ENCODE measurements at regions not wholly inside any gene's neighbourhood (a gene's known extent, or its start where the extent isn't known, plus 50 kb on each side); places are given as distances from the start of the nearest gene placed in this dataset.

DNA sequence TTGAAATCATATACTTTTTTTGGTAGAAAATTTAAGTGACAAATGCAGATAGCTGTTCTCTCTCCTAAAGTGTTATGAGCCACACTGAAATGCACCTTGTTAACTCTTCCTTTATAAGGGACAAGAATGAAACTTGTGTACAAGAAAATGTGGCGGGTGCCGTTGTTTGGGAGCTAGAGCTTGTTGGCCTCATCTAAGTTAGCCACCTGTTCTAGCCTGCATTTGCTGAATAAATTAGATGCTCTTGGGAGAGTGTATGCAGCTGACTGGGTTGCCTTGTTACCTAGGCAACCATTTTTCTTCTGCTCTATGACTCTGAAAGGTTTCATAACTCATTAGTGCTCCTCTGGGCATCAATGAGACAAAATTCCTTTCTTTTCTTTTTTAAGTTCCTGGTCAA, 174.3 kb downstream of the TAF11L14 start:
- H3K4me1 Mint-ChIP-seq (ENCODE audit: low read depth), result no peaks in the 10 kb centered on the region
- ATAC-seq (replicated peaks in 1 of 2) (no peak), DNase-seq (no peak)
- no peaks in the 10 kb centered on the region for H3K27me3 Mint-ChIP-seq (ENCODE audit: low read depth)
- peaks cover 4% of the 10 kb centered on the region in 2 donors for H3K9me3 Mint-ChIP-seq
- H3K4me3 Mint-ChIP-seq, result no peak overlapping the region
- no peak overlapping the region for H3K27ac Mint-ChIP-seq
- no peaks in the 10 kb centered on the region for H3K36me3 Mint-ChIP-seq (ENCODE audit: insufficient read depth in 2 of 2)

DNA sequence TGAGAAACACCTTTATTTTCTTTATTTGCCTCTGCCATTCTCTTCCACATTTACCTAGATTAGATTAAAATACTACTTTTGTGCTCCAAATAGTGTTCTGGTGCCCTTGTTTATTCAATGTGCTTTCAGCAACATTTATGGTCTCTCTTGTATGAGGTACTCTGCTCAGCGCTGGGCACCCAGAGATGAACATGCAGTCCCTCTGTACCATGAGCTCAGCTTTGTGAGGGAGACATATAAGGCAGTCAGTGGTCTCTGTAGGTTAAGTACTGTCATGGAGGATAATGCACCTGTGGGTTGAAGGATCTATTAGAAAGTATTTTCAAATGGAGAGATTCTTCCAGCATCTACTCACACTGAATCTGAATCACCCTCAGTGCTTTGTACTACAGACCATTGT, 176.5 kb downstream of the TAF11L14 start:
- H3K4me3 Mint-ChIP-seq, result no peak overlapping the region
- peaks cover 4% of the 10 kb centered on the region in 2 donors for H3K9me3 Mint-ChIP-seq
- no peaks in the 10 kb centered on the region for H3K27me3 Mint-ChIP-seq (ENCODE audit: low read depth)
- H3K4me1 Mint-ChIP-seq (ENCODE audit: low read depth), result no peaks in the 10 kb centered on the region
- H3K27ac Mint-ChIP-seq, result no peak overlapping the region
- ATAC-seq (replicated peaks in 1 of 2) (no peak), DNase-seq (no peak)
- no peaks in the 10 kb centered on the region for H3K36me3 Mint-ChIP-seq (ENCODE audit: insufficient read depth in 2 of 2)

DNA sequence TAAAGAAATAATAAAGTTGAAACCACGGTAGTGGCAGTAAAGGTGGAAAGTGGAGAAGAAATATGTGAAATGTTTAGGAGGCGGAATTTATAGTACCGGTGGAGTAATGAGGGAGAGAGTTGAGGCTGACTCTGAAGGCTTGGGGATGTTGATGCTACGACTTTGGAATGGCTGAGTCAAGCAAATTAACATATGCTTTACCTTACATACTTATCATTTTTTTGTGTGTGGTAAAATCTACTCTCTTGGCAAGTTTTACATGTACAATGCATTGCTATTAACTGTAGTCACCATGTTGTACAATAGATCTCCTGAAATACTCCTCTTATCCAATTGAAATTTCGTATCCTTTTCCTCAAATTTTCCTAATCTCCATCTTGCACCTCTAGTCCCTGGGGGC, 179.0 kb downstream of the TAF11L14 start:
- H3K36me3 Mint-ChIP-seq (ENCODE audit: insufficient read depth in 2 of 2), result no peaks in the 10 kb centered on the region
- ATAC-seq (replicated peaks in 1 of 2) (no peak), DNase-seq (no peak)
- H3K27me3 Mint-ChIP-seq (ENCODE audit: low read depth), result no peaks in the 10 kb centered on the region
- peaks cover 2 to 4% of the 10 kb centered on the region in 2 donors for H3K9me3 Mint-ChIP-seq
- H3K27ac Mint-ChIP-seq, result no peak overlapping the region
- no peak overlapping the region for H3K4me3 Mint-ChIP-seq
- H3K4me1 Mint-ChIP-seq (ENCODE audit: low read depth), result no peaks in the 10 kb centered on the region

DNA sequence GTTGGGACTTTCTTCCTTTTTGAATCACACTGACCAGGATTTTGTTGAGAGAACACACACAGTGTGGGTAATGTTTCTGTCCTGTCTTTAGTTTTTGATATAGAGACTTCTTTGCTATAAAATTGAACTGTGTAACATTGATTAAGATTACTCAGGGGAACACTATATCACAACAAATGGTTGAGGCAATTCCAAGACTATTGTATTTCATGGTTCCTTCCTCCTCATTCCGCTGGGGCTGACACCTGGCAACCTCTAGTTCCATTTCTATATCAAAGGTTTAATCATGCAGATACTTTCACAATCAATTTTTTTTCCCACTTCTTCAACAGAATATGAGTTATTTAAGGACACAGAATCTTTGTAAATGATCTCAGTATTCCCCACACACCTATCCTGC, 182.2 kb downstream of the TAF11L14 start:
- Mint-ChIP-seq H3K27ac (no peak overlapping the region), H3K27me3 (ENCODE audit: low read depth) (no peaks in the 10 kb centered on the region), H3K9me3 (peaks cover 5 to 11% of the 10 kb centered on the region in 2 donors), H3K36me3 (ENCODE audit: insufficient read depth in 2 of 2) (no peaks in the 10 kb centered on the region), H3K4me1 (ENCODE audit: low read depth) (no peaks in the 10 kb centered on the region), H3K4me3 (no peak overlapping the region)
- DNase-seq (no peak), ATAC-seq (replicated peaks in 1 of 2) (no peak)

DNA sequence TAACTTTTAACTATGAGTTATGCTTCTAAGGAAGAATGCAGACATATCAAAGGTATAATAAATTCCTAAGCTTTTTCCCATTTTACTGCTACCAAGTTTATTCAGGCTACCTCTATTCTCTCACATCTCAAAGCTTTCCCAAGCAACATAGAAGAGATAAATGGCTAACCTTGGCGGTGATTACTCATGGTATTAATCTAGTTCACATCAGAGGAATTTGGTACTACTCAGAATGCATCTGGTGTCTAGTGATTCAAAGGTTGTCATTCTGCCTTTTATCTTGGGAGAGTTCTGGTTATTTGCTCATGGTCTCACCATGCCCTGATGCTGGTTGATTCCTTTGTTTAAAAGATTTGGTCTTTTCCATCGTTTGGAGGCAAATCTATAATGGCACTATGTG, 182.7 kb downstream of the TAF11L14 start:
- no peaks in the 10 kb centered on the region for H3K27me3 Mint-ChIP-seq (ENCODE audit: low read depth)

DNA sequence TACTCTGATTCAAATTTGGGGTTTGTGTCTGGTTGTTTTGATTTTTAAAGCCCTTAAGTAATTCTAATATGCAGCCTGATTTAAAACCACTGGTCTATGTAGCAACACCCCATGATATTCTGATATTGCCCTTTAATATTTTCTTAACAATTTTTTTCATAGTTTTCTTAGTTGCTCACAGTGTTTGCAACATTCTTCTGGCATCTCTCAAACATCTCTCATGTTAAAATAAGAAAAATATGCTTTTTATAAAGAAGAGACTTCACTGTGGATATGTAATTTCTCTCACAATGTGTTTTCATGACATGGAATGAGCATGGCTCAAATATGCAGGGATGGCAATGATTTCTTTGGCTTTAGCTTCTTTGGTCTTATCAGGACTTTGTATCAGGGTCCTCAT, 183.7 kb downstream of the TAF11L14 start:
- H3K27ac Mint-ChIP-seq, result no peak overlapping the region

More for the DNA sequence above, 182.7 kb downstream of the TAF11L14 start:
- Mint-ChIP-seq H3K9me3 (peaks cover 5 to 11% of the 10 kb centered on the region in 2 donors), H3K27ac (no peak overlapping the region), H3K4me1 (ENCODE audit: low read depth) (no peaks in the 10 kb centered on the region), H3K4me3 (no peak overlapping the region), H3K36me3 (ENCODE audit: insufficient read depth in 2 of 2) (no peaks in the 10 kb centered on the region)
- no peak for DNase-seq
- ATAC-seq (replicated peaks in 1 of 2), result no peak

DNA sequence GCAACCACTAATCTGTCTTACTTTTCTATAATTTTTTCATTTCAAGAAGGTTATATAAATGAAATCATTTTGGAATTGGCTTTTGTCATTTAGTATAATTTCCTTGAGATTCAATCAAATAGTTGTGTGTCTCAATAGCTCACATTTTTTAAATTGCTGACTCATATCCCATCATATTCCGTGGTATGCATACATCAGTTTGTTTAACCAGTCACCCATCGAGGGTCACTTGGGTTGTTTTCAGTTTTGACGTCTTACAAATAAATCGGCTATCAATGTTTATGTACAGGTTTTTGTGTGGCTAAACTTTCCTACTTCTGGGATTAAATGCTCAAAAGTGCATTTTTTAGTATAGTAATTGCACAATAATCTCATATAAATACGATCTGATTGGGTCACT, 185.5 kb downstream of the TAF11L14 start:
- H3K4me3 Mint-ChIP-seq, result no peak overlapping the region
- no peaks in the 10 kb centered on the region for H3K36me3 Mint-ChIP-seq (ENCODE audit: insufficient read depth in 2 of 2)
- no peaks in the 10 kb centered on the region for H3K4me1 Mint-ChIP-seq (ENCODE audit: low read depth)
- ATAC-seq (replicated peaks in 1 of 2) (no peak), DNase-seq (no peak)
- H3K9me3 Mint-ChIP-seq, result peaks cover 5 to 7% of the 10 kb centered on the region in 2 donors
- H3K27me3 Mint-ChIP-seq (ENCODE audit: low read depth), result no peaks in the 10 kb centered on the region
- no peak overlapping the region for H3K27ac Mint-ChIP-seq

More for the DNA sequence above, 183.7 kb downstream of the TAF11L14 start:
- H3K27me3 Mint-ChIP-seq (ENCODE audit: low read depth), result no peaks in the 10 kb centered on the region
- DNase-seq, result no peak
- H3K4me3 Mint-ChIP-seq, result no peak overlapping the region
- no peak for ATAC-seq (replicated peaks in 1 of 2)
- no peaks in the 10 kb centered on the region for H3K4me1 Mint-ChIP-seq (ENCODE audit: low read depth)
- no peaks in the 10 kb centered on the region for H3K36me3 Mint-ChIP-seq (ENCODE audit: insufficient read depth in 2 of 2)
- H3K9me3 Mint-ChIP-seq, result peaks cover 5 to 7% of the 10 kb centered on the region in 2 donors

DNA sequence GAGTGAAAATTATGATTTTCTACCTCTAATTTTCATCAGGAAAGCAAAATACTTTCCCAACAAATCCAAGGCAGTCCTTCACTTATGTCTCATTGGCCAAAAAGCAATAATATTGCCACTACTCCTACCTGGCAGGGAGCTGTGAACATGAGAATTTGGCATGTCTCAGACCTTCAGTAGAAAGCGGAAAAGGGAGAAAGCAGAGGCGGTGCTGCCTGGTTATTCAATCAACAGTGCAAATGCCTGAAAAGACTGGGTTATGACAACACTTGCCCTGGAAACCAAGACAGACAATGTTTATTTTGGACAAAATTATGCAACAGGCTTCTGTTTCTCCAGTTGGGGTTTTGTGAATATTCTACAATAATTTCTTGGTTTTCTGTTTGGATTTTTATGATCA, 194.4 kb downstream of the TAF11L14 start:
- peaks cover 4 to 11% of the 10 kb centered on the region in 2 donors for H3K9me3 Mint-ChIP-seq
- no peaks in the 10 kb centered on the region for H3K27me3 Mint-ChIP-seq (ENCODE audit: low read depth)
- no peaks in the 10 kb centered on the region for H3K4me1 Mint-ChIP-seq (ENCODE audit: low read depth)
- ATAC-seq (replicated peaks in 1 of 2) (no peak), DNase-seq (no peak)
- no peak overlapping the region for H3K27ac Mint-ChIP-seq
- no peak overlapping the region for H3K4me3 Mint-ChIP-seq
- H3K36me3 Mint-ChIP-seq (ENCODE audit: insufficient read depth in 2 of 2), result no peaks in the 10 kb centered on the region

DNA sequence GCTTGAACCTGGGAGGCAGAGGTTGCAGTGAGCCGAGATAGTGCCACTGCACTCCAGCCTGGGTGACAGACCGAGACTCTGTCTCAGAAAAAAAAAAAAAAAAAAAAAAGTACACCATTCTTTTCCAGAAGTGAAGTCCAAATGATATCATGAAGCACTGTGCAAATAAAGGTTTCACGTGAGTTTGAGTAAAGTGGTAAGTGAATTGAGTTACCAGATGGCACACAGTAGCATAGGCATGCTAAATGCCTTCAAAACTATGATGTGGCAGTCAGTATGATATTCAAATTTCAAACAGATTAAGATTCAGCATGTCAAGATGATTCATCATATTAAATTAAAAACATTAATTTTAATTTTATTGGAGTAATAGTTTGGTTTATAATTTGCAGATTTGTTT, 195.2 kb downstream of the TAF11L14 start:
- Mint-ChIP-seq H3K27me3 (ENCODE audit: low read depth) (no peaks in the 10 kb centered on the region), H3K9me3 (peaks cover 4 to 11% of the 10 kb centered on the region in 2 donors), H3K4me3 (no peak overlapping the region), H3K4me1 (ENCODE audit: low read depth) (no peaks in the 10 kb centered on the region), H3K27ac (no peak overlapping the region), H3K36me3 (ENCODE audit: insufficient read depth in 2 of 2) (no peaks in the 10 kb centered on the region)
- DNase-seq, result no peak
- ATAC-seq (replicated peaks in 1 of 2), result no peak

DNA sequence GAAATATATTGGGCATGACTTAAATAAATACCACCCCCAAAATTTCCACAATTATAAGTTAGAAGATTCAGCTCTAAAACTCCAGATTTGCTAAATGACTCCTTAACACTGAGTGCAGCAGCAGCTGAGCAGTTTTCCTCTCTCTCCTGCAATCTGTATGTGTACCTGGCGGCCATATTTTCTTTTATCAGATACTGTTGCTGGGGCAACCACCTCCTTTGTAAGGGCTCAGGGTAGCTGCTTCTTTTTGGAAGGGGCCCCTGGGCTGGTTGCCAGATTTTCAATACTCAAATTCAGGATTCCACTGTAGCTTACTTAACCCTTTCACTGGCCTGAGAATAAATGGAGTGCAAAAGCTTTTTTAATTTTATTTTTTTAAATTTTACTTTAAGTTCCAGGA, 197.0 kb downstream of the TAF11L14 start:
- Mint-ChIP-seq H3K4me3 (no peak overlapping the region), H3K9me3 (peaks cover 4 to 14% of the 10 kb centered on the region in 2 donors), H3K27ac (no peak overlapping the region), H3K27me3 (ENCODE audit: low read depth) (no peaks in the 10 kb centered on the region), H3K4me1 (ENCODE audit: low read depth) (no peaks in the 10 kb centered on the region), H3K36me3 (ENCODE audit: insufficient read depth in 2 of 2) (no peaks in the 10 kb centered on the region)
- DNase-seq, result no peak
- ATAC-seq (replicated peaks in 1 of 2), result no peak

DNA sequence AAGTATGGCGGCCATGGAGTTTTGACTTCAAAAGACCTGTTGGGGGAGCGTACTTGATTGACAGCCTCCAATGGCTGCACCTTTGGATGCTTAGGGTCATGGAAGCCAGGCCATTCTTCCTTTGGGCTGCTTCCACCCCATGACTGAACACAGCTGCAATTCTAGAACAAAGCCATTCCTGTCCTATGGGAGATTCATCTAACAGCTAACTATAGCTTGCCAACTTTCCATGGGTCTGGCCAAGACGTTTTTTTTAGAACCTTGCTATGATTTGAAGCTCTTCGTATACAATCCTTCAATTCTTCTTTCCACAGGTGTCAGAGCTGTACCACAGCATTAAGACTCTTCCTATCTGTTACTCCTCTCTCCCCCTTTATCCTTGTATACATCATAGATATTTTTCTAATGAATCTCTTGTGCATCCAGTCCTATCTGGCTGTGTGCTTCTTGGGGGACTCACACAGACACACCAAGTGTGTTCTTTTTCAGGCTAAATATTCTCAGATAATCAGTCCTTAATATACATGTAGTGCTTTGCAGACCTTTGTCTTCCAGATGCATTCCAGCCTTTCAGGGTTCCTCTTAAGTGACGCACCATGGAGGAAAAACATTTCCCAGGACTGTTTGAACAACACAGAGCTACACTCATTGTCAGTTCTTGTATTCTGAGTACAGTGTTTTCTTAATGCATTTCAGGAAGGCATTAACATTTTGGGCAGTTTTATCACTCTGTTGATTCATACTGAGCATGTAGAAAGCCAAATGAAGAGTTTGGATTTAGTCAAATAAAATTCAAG, 198.9 kb downstream of the TAF11L14 start:
- no peaks in the 10 kb centered on the region for H3K36me3 Mint-ChIP-seq (ENCODE audit: insufficient read depth in 2 of 2)
- H3K4me3 Mint-ChIP-seq, result no peak overlapping the region
- no peaks in the 10 kb centered on the region for H3K4me1 Mint-ChIP-seq (ENCODE audit: low read depth)
- ATAC-seq (replicated peaks in 1 of 2), result no peak
- no peak overlapping the region for H3K27ac Mint-ChIP-seq
- H3K9me3 Mint-ChIP-seq, result peaks cover 4 to 19% of the 10 kb centered on the region in 2 donors
- DNase-seq, result no peak
- H3K27me3 Mint-ChIP-seq (ENCODE audit: low read depth), result no peaks in the 10 kb centered on the region

DNA sequence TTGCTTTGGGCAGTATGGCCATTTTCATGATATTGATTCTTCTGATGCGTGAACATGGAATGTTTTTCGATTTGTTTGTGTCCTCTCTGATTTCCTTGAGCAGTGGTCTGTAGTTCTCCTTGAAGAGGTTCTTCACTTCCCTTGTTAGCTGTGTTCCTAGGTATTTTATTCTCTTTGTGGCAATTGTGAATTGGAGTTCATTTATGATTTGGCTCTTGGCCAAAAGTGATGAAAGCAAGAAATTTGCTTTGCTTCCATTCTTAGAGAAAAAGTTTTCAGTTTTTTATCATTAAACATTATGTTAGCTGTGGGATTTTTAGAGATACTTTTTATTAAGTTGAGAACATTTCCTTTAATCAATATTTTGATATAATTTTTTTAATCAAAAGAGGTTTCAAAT, 203.5 kb downstream of the TAF11L14 start:
- Mint-ChIP-seq H3K27me3 (ENCODE audit: low read depth) (no peaks in the 10 kb centered on the region), H3K27ac (no peak overlapping the region), H3K36me3 (ENCODE audit: insufficient read depth in 2 of 2) (no peaks in the 10 kb centered on the region)

DNA sequence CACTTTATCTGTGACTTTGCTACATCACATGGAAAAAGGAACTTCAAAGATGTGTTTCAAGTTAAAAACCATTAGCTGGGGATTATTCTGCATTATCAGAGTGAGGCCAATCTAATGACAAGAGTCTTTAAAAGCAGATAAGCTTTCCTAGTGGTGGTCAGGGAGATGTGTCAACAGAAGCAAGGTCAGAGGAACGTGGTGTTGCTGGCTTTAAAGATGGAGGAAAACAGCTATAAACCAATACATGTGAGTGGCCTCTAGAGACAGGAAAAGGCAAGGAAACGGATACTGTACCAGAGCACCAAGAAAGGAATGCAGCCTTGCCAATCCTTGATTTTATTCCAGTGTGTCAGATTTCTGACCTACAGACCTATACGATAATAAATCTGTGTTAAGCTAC, 204.2 kb downstream of the TAF11L14 start:
- Mint-ChIP-seq H3K36me3 (ENCODE audit: insufficient read depth in 2 of 2) (no peaks in the 10 kb centered on the region), H3K27me3 (ENCODE audit: low read depth) (no peaks in the 10 kb centered on the region), H3K9me3 (peaks cover 4 to 18% of the 10 kb centered on the region in 2 donors), H3K27ac (no peak overlapping the region), H3K4me3 (no peak overlapping the region), H3K4me1 (ENCODE audit: low read depth) (no peaks in the 10 kb centered on the region)
- DNase-seq (no peak), ATAC-seq (replicated peaks in 1 of 2) (no peak)

More for the DNA sequence above, 203.5 kb downstream of the TAF11L14 start:
- no peak overlapping the region for H3K4me3 Mint-ChIP-seq
- H3K4me1 Mint-ChIP-seq (ENCODE audit: low read depth), result no peaks in the 10 kb centered on the region
- no peak for ATAC-seq (replicated peaks in 1 of 2)
- no peak for DNase-seq
- H3K9me3 Mint-ChIP-seq, result peaks cover 4 to 19% of the 10 kb centered on the region in 2 donors

DNA sequence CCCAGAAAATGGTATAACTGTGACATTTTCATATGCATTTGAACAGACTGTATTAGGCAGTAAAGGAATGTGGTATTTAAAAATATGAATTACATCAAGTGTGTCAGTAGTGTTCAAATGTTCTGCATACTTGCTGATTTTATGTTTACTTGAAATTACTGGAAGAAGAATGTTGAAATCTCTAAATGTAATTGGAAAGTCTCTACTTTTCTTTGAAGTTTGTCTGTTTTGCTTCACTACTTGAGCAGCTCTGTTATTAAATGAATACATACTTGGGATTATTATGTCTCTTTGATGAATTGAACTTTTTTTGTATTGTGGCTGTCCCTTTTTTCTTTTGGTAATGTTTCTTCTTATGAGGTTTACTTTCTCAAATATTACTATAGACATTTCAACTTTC, 205.6 kb downstream of the TAF11L14 start:
- Mint-ChIP-seq H3K27ac (no peak overlapping the region), H3K36me3 (ENCODE audit: insufficient read depth in 2 of 2) (no peaks in the 10 kb centered on the region), H3K27me3 (ENCODE audit: low read depth) (no peaks in the 10 kb centered on the region), H3K4me1 (ENCODE audit: low read depth) (no peaks in the 10 kb centered on the region), H3K4me3 (no peak overlapping the region), H3K9me3 (peaks cover 4 to 24% of the 10 kb centered on the region in 2 donors)
- no peak for DNase-seq
- ATAC-seq (replicated peaks in 1 of 2), result no peak

Data from activated T-cell treated with anti-CD3 and anti-CD28 coated beads, Interleukin-2, amount 50 U/mL, for 72 hours (primary cell).